Hepatocyte (in vitro differentiated cells): ENCODE measurements at regions not wholly inside any gene's neighbourhood (a gene's known extent, or its start where the extent isn't known, plus 50 kb on each side); places are given as distances from the start of the nearest gene placed in this dataset.

Source experiments
- DNase-seq: peaks from one replicate; pipeline ENCODE4 v3.0.0-alpha.2; 2016; ENCODE audit warnings: low spot score
- H2AFZ ChIP-seq: fragments of 200-600 bp; sonication (generic); 2 replicates; pipeline ENCODE4 v1.6.0; 2016; ENCODE audit warnings: antibody characterized with exemption, mild to moderate bottlenecking
- H3K27ac ChIP-seq: fragments of 200-600 bp; sonication (generic); 2 replicates; pipeline ENCODE4 v1.5.1; 2016; ENCODE audit warnings: mild to moderate bottlenecking
- H3K27me3 ChIP-seq: fragments of 200-600 bp; sonication (generic); 2 replicates; pipeline ENCODE4 v1.6.1; 2016
- H3K36me3 ChIP-seq: fragments of 200-600 bp; sonication (generic); replicated peaks from 2 replicates; pipeline ENCODE4 v1.5.1; 2016; ENCODE audit warnings: low read depth; ENCODE audit not compliant: insufficient read depth
- H3K4me1 ChIP-seq: fragments of 200-600 bp; sonication (generic); 2 replicates; pipeline ENCODE4 v1.5.1; 2016; ENCODE audit warnings: mild to moderate bottlenecking, moderate library complexity; ENCODE audit not compliant: insufficient read depth
- H3K4me2 ChIP-seq: fragments of 200-600 bp; sonication (generic); 2 replicates; pipeline ENCODE4 v1.6.0; 2016
- H3K4me3 ChIP-seq: fragments of 200-600 bp; sonication (generic); 2 replicates; pipeline ENCODE4 v1.5.1; 2016; ENCODE audit warnings: mild to moderate bottlenecking
- H3K79me2 ChIP-seq: fragments of 200-600 bp; sonication (generic); 2 replicates; pipeline ENCODE4 v1.6.0; 2017; ENCODE audit warnings: mild to moderate bottlenecking
- H3K9me2 ChIP-seq: fragments of 200-600 bp; sonication (generic); replicated peaks from 2 replicates; pipeline ENCODE4 v1.6.0; 2017; ENCODE audit warnings: mild to moderate bottlenecking; ENCODE audit not compliant: insufficient read depth
- H3K9me3 ChIP-seq: fragments of 200-600 bp; sonication (generic); 2 replicates; pipeline ENCODE4 v1.5.1; 2016; ENCODE audit warnings: low read depth, mild to moderate bottlenecking
- H4K20me1 ChIP-seq: fragments of 200-600 bp; sonication (generic); 2 replicates; pipeline ENCODE4 v1.6.0; 2016; ENCODE audit warnings: mild to moderate bottlenecking; ENCODE audit not compliant: insufficient read depth, poor library complexity, severe bottlenecking
- CTCF ChIP-seq: fragments of 200-600 bp; sonication (generic); IDR thresholded peaks from 2 replicates; pipeline ENCODE4 v1.5.1; 2016; ENCODE audit warnings: antibody characterized with exemption, mild to moderate bottlenecking; ENCODE audit not compliant: poor library complexity
- EZH2 ChIP-seq: fragments of 200-600 bp; sonication (generic); IDR thresholded peaks from 2 replicates; pipeline ENCODE4 v1.6.1; 2016; ENCODE audit warnings: antibody characterized with exemption, mild to moderate bottlenecking, borderline replicate concordance
- EZH2phosphoT487 ChIP-seq: fragments of 200-600 bp; sonication (generic); IDR thresholded peaks from one replicate; pipeline ENCODE4 v1.6.1; 2018; ENCODE audit warnings: antibody characterized with exemption, mild to moderate bottlenecking, low read depth, moderate library complexity; ENCODE audit not compliant: unreplicated experiment, severe bottlenecking
- WGBS: methylation state at CpG from one replicate; pipeline ENCODE4 v1.1.6; 2016; ENCODE audit warnings: low lambda C conversion rate; ENCODE audit errors: missing lambda C conversion rate; 5-methylcytosine and 5-hydroxymethylcytosine counted together

GRCh38 chr10:71127104-71127503, 85.3 kb upstream of the UNC5B start:
- Histone ChIP-seq H2AFZ (no peak overlapping the region), H3K27me3 (no peaks in the 10 kb centered on the region), H3K79me2 (no peaks in the 10 kb centered on the region), H3K4me1 (no peaks in the 10 kb centered on the region), H3K4me2 (no peak overlapping the region), H4K20me1 (no peaks in the 10 kb centered on the region), H3K9me3 (no peaks in the 10 kb centered on the region), H3K9me2 (no peaks in the 10 kb centered on the region), H3K27ac (no peak overlapping the region), H3K36me3 (no peaks in the 10 kb centered on the region), H3K4me3 (no peak overlapping the region)
- 92% methylated on average over 5 of the region's 5 CpGs for WGBS
- no peak for TF ChIP-seq EZH2
- no peak for TF ChIP-seq CTCF
- no peak for TF ChIP-seq EZH2phosphoT487
- DNase-seq: peak; percentile 1

GRCh38 chr10:71127773-71128172, 84.6 kb upstream of the UNC5B start:
- Histone ChIP-seq H3K4me3 (no peak overlapping the region), H3K4me1 (no peaks in the 10 kb centered on the region), H3K4me2 (no peak overlapping the region), H3K9me2 (no peaks in the 10 kb centered on the region), H3K27me3 (no peaks in the 10 kb centered on the region), H3K9me3 (no peaks in the 10 kb centered on the region), H3K79me2 (no peaks in the 10 kb centered on the region), H2AFZ (no peak overlapping the region), H3K27ac (no peak overlapping the region), H3K36me3 (no peaks in the 10 kb centered on the region), H4K20me1 (no peaks in the 10 kb centered on the region)
- DNase-seq: no peak
- 93% methylated on average over 3 of the region's 3 CpGs for WGBS
- TF ChIP-seq CTCF (no peak), EZH2phosphoT487 (no peak), EZH2 (no peak)

- Histone ChIP-seq H3K27ac (no peak overlapping the region), H3K27me3 (no peaks in the 10 kb centered on the region), H3K9me3 (no peaks in the 10 kb centered on the region), H3K4me3 (no peak overlapping the region), H3K36me3 (no peaks in the 10 kb centered on the region), H3K4me2 (no peak overlapping the region), H3K9me2 (no peaks in the 10 kb centered on the region), H4K20me1 (no peaks in the 10 kb centered on the region), H3K4me1 (no peaks in the 10 kb centered on the region), H2AFZ (no peak overlapping the region), H3K79me2 (no peaks in the 10 kb centered on the region)
- 54% methylated on average over 7 of the region's 7 CpGs for WGBS
- no peak for TF ChIP-seq EZH2phosphoT487
- TF ChIP-seq CTCF: no peak
- TF ChIP-seq EZH2: no peak
- no peak for DNase-seq
Observed at GRCh38 chr10:71128311-71128980, 83.9 kb upstream of the UNC5B start.

- 78% methylated on average over 10 of the region's 10 CpGs for WGBS
- no peaks in the 10 kb centered on the region for H3K79me2 ChIP-seq
- no peaks in the 10 kb centered on the region for H3K36me3 ChIP-seq
- DNase-seq: no peak
- H2AFZ ChIP-seq: no peak overlapping the region
- H3K9me3 ChIP-seq: no peaks in the 10 kb centered on the region
- no peak overlapping the region for H3K4me2 ChIP-seq
- no peaks in the 10 kb centered on the region for H4K20me1 ChIP-seq
- no peaks in the 10 kb centered on the region for H3K4me1 ChIP-seq
- TF ChIP-seq CTCF (no peak), EZH2 (no peak), EZH2phosphoT487 (no peak)
- H3K4me3 ChIP-seq: no peak overlapping the region
- H3K9me2 ChIP-seq: no peaks in the 10 kb centered on the region
- no peaks in the 10 kb centered on the region for H3K27me3 ChIP-seq
- no peak overlapping the region for H3K27ac ChIP-seq
Observed at GRCh38 chr10:71131096-71131495, 81.3 kb upstream of the UNC5B start.
